NT2/D1 (cell line): ENCODE measurements at regions not wholly inside any gene's neighbourhood (a gene's known extent, or its start where the extent isn't known, plus 50 kb on each side); places are given as distances from the start of the nearest gene placed in this dataset.

Experiments
- SUZ12 ChIP-seq: IDR thresholded peaks from 2 replicates; pipeline ENCODE4 v1.6.1; 2011; ENCODE audit not compliant: insufficient read length, insufficient read depth; ENCODE audit errors: extremely low read depth
- YY1 ChIP-seq: IDR thresholded peaks from 2 replicates; pipeline ENCODE4 v1.6.1; 2011; ENCODE audit not compliant: insufficient read length, insufficient read depth
- ZNF274 ChIP-seq: IDR thresholded peaks from 2 replicates; pipeline ENCODE4 v1.6.1; 2011; ENCODE audit warnings: mild to moderate bottlenecking, low read depth, low read length

DNA sequence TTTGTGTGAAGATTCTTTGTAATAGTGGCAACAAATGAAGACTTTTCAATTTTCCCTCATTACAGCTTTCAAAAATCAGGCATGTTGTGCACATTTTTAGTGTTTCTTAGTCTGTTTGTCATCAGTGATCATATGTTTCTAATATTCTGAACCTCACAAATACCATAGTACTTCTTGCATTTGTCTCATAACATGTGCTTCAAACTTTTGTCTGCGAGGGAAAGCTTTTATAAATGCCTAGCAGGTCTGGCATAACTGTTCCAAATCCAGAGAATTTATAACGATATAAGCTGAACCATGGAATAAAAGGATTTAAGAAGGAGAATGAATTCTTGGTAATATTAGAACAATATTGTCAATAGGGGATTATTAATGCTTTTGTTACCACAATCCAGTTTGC is 670.2 kb downstream of the RFPL4B start:
- TF ChIP-seq ZNF274 (no peak), YY1 (no peak), SUZ12 (no peak)
